Stimulated activated CD8-positive, alpha-beta memory T cell treated with anti-CD3 and anti-CD28 coated beads, Interleukin-15, amount 100 ng/mL, for 48 hours (primary cell): ENCODE measurements at regions not wholly inside any gene's neighbourhood (a gene's known extent, or its start where the extent isn't known, plus 50 kb on each side); places are given as distances from the start of the nearest gene placed in this dataset.

ENCODE experiments used
- DNase-seq, 2 donors: peaks; one replicate each; pipeline ENCODE4 v3.0.0-alpha.2; 2020; ENCODE audit warnings: low read depth in 2 of 2

GRCh38 chr7:68006619-68007018 is 1010.0 kb downstream of the TYW1 start:
- no peak for DNase-seq

- DNase-seq = no peak
These were observed 1013.1 kb downstream of the TYW1 start for GRCh38 chr7:68009716-68010115.

GRCh38 chr7:68014031-68014736 is 1017.6 kb downstream of the TYW1 start:
- no peak for DNase-seq

- no peak for DNase-seq
These were observed 1018.7 kb downstream of the TYW1 start for GRCh38 chr7:68015122-68015977.

GRCh38 chr7:68015978-68016532 is 1019.4 kb downstream of the TYW1 start:
- DNase-seq = no peak

GRCh38 chr7:68020102-68020501 is 1023.5 kb downstream of the TYW1 start:
- no peak for DNase-seq

GRCh38 chr7:68025369-68025768 is 1028.7 kb downstream of the TYW1 start:
- DNase-seq = no peak

GRCh38 chr7:68030530-68030929 is 1033.9 kb downstream of the TYW1 start:
- no peak for DNase-seq

GRCh38 chr7:68031180-68031943 is 1034.7 kb downstream of the TYW1 start:
- DNase-seq = no peak

- no peak for DNase-seq
These were observed 1042.1 kb downstream of the TYW1 start for GRCh38 chr7:68038621-68039314.

GRCh38 chr7:68041554-68041953 is 1044.9 kb downstream of the TYW1 start:
- DNase-seq = no peak

- no peak for DNase-seq
These were observed 1046.9 kb downstream of the TYW1 start for GRCh38 chr7:68043546-68043945.

GRCh38 chr7:68050627-68051026 is 1054.0 kb downstream of the TYW1 start:
- no peak for DNase-seq

GRCh38 chr7:68058014-68058413 is 1061.4 kb downstream of the TYW1 start:
- no peak for DNase-seq

- no peak for DNase-seq
These were observed 1066.5 kb downstream of the TYW1 start for GRCh38 chr7:68063171-68063570.

- no peak for DNase-seq
These were observed 1068.9 kb downstream of the TYW1 start for GRCh38 chr7:68065581-68065980.

- no peak for DNase-seq
These were observed 1071.2 kb downstream of the TYW1 start for GRCh38 chr7:68067845-68068244.

- no peak for DNase-seq
These were observed 1074.4 kb downstream of the TYW1 start for GRCh38 chr7:68070992-68071391.

GRCh38 chr7:68073701-68074100 is 1077.1 kb downstream of the TYW1 start:
- no peak for DNase-seq

- DNase-seq = no peak
These were observed 1077.6 kb downstream of the TYW1 start for GRCh38 chr7:68074242-68074641.

GRCh38 chr7:68078157-68078710 is 1081.6 kb downstream of the TYW1 start:
- DNase-seq = no peak
